NCI-H82 treated with DMSO at 0.1 percent for 48 hours (cell line): ENCODE measurements at regions not wholly inside any gene's neighbourhood (a gene's known extent, or its start where the extent isn't known, plus 50 kb on each side); places are given as distances from the start of the nearest gene placed in this dataset.
"Not testable (repeated sequence)": the region's sequence is repeated elsewhere in the genome, so short reads cannot be mapped to it uniquely, and the experiment has no call there.

ENCODE experiments used
- DNase-seq: peaks from one replicate; lab custom pipeline; 2025; ENCODE audit not compliant: unreplicated experiment; lab: John Stamatoyannopoulos, UW

DNA sequence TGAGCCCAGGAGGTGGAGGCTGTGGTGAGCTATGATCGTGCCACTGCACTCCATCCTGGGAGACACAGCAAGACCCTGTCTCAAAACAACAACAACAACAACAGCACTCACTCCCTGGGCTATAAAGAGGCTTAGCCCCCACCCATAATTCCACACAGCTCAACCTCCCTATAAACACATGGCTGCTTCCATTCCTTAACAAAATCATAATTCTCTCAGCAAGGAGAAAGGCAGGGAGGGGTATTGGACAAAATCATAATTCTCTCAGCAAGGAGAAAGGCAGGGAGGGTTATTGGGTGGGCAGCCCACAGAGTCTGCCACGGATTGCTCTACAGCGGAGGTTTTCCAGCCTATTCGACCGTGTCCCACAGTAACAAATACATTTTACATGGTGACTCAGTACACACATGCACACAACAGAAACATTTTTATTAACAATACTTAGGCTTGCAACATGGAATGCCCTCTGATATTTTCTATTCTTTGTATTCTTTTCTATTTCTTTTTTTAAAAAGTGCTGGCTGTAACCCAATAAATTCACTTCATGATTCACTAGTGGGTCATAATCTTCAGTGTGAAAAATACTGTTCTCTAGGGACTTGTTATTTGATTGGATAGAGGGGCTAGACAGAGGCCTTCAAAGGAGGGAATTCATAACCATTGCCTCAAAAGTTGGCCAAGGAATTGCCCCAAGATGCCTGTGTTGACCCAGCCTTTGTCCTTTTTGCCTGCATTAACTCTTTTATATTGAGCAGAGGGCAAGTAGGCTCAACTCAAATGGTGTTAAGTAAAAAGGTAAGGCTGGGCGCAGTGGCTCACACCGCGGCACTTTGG is 50.6 kb upstream of the ZMYND8 start:
- no peak for DNase-seq

DNA sequence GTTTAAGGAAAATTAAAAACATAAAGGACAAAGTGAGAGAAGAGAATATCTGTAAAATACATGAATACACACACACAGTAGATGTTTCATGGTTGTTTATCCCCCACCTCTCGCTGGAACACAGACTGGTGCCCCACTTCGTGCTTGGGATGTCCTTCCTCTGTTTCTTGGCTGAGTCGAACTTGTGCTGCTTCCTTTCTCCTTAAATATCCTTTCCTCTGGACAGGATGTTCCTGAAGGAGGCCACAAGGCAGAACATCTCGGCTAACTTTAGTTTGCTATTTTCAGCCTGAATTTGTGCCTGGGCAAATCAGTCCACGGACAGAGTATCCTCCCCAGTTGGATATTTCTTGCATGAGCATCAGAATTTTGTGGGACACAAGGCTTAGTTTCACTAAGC is 54.7 kb upstream of the ZMYND8 start:
- DNase-seq = no peak

DNA sequence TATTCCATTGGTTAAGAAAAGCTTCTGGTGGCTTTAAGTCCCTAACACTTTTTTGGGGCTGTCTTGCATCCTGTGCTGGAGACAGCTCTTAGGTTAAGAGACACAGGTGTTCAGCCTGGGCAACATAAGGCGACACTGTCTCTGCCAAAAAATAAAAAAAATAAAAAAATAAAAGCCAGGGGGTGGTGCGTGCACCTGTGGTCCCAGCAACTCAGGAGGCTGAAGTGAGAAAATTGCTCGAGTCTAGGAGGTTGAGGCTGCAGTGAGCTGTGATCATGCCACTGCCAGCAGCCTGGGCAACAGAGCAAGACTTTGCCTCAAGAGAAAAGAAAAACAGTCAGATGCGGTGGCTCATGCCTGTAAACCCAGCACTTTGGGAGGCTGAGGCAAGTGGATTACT is 55.6 kb upstream of the ZMYND8 start:
- no peak for DNase-seq

DNA sequence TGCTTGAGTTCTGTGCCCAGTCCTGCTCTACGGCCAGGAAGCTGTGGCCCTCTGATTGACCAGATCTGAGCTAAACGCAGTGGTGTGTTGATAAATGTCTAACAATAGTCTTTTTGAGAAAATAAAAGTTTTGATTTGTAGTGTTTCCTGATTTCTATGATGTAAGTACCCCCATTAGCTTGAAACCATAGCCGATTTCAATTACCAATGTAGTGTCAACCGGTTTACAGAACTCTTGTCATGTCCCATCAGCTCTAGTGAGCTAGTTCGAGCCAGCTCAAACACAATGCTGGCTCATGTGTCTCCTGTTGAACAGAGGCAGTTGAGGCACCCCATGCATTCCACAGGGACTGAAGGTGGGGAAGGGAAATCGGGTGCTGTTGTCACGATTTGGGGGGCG is 56.7 kb upstream of the ZMYND8 start:
- DNase-seq = no peak

DNA sequence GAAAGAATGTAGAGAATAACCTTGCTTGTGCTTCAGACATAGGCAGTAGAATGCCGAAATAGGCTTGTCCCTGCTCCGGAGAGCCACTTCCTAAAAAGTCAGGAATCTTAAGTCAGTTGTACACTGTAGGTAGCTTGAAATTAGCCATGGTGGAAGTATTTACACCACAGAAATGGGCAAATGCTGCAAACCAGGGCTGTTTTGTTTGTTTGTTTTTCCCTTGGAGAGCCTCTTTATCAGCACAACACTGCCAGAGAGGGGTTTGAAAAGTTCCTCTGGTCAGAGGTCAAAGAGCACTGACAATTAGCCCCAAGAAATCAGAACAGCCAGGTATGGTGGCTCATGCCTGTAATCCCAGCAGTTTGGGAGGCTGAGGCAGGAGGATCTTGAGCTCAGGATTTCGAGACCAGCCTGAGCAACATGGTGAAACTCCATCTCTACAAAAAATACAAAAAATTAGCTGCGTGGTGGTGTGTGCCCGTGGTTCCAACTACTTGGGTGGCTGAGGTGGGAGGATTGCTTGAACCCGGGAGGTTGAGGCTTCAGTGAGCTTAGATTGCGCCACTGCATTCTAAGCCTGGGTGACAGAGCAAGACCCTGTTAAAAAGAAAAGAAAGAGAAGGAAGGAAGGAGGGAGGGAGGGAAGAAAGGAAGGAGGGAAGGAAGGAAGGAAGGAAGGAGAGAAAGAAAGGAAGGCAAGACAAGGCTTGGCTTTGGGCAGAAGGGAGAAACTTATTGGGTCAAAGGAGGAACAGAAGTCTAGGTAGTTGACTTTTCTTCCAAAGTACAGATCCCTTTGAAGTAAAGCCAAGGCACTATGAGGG is 61.0 kb upstream of the ZMYND8 start:
- no peak for DNase-seq

DNA sequence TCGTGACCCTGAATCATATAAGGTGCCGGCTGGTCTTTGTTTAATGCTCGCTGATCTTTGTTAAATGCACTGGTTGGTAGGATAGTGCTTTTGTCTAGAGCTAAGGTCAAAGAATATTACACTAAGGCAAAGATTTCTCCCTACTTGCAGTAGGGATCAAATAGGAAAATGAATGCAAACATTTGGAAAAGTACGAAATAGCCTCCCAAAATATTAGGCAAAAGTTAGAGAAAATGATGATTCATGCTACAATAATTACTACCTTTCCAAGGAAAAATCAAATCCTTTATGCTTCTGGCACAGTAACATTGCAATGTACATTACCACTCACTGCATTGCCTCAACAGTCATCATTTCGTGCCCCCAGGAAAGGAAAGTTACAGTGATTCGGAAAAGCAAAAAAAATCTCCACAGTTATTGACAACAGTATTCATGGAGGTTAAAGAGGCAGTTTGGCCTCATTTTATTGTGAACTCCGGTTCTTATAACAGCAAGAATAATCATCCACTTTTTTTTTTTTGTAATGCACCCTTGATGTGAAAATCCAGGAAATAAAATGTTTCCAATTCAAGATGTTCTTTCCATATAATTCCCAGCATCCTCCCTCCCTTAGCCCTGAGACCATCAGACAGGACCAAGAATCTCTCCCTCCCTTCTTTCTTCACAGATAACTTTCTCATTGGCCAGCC is 61.7 kb upstream of the ZMYND8 start:
- no peak for DNase-seq

DNA sequence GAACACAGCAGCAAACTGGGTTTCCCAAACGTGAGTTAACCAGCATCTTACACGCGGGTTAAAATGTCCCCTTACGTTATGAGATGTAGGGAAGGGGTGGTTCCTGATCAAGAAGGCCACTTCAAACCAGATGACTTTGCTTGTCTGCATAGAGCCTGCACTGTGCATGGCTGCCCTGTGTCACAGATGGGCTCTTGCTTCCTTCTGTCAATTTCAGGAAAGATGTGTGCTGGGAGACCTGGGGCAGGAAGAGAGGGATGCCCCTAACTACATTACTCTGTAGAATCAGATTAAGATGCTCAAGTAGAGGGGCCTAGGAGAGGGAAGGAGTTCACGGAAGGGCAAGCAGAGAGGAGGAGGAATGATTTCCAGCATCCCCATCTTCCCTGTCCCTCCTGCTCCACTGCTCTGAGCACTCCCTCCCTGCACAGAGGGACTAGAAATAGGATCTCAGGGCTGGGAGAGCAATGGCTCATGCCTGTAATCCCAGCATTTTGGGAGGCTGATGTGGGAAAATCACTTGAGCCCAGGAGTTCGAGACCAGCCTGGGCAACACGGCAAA is 63.5 kb upstream of the ZMYND8 start:
- peak; percentile 31 for DNase-seq

DNA sequence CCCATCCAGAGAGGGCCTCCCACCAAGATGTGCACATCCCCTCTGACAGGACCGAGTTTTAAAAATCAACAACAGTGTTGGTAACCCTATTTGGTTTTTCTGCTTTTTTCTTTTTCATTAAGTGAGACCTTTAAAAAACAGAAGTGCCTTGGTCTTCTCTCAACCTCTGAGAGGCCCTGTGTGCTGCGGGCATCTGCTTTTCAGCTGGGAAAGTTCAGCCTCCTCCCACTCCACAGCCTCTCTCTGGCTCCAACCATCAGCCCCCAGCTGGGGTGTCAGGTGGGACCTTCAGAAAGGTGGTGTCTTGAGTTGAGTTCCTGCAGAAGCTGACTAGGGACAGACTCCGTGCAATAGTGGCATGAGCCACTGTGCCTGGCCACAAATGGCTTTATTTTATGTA is 64.6 kb upstream of the ZMYND8 start:
- DNase-seq = no peak

DNA sequence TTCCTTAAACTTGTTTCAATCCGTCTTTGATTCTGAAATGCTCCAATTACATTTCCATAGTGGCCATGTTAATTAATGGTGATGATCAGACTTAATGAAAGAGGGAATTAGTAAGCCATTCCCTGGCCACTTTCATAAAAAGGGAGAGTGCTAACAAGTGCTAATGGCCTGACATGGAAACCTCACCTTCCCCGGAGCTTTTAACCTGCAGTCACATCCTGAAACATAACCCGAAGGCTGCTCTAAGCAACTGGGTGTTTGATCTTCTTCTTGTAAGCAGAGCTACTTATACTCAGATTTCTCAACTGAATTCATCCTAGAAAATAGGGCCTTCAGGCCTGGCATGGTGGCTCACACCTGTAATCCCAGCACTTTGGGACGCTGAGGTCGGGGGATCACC is 67.1 kb upstream of the ZMYND8 start:
- no peak for DNase-seq

DNA sequence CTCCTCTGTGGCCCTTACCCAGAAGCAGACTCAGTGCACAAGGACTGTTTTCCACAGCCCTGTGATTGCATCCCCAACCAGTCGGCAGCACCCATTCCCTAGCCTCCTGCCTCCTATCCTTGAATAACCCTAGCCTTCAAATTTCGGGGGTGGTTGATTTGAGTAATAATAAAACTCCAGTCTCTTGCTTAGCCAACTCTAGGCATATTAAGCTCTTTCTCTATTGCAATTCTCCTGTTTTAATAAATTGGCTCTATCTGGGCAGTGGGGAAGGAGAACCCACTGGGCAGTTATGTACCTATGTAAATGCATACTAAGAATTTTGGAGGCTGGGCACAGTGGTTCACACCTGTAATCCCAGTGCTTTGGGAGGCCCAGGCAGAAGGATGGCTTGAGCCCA is 70.6 kb upstream of the ZMYND8 start:
- DNase-seq = no peak

DNA sequence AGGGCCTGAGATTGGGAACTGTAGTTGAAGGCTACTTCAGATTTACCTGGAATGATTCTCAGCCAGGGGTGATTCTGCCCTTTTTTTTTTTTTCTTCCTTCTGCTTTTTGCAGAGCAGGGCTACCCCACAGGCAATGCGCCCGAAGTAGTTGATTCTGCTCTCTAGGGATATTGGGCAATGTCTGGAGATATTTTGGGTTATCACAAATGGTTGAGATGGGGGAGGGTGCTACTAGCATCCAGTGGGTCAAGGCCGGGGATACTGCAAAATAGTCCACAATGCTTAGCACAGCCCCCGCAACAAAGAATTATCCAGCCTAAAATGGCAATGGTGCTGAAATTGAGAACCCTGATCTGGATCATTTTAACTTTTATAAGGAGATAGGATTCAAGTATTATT is 71.2 kb upstream of the ZMYND8 start:
- DNase-seq = no peak

DNA sequence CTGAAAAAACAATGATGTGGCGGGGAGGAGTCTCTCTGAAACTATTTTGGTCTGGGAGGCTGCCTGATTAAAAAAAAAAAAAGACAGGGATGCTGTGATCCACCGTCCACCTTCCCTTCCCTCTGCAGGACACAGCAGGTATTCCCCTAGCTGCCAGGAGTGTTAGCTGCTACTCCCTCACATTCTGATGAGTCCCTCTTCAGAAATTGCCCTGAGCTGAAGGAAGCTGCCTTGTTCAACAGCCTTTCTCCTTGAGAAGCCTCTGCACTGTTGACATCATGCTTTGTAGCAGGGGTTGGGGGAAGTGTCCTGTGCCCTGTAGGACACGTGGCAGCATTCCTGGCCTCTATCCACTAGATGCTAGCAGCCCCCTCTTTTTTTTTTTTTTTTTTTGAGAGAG is 71.7 kb upstream of the ZMYND8 start:
- DNase-seq = no peak

DNA sequence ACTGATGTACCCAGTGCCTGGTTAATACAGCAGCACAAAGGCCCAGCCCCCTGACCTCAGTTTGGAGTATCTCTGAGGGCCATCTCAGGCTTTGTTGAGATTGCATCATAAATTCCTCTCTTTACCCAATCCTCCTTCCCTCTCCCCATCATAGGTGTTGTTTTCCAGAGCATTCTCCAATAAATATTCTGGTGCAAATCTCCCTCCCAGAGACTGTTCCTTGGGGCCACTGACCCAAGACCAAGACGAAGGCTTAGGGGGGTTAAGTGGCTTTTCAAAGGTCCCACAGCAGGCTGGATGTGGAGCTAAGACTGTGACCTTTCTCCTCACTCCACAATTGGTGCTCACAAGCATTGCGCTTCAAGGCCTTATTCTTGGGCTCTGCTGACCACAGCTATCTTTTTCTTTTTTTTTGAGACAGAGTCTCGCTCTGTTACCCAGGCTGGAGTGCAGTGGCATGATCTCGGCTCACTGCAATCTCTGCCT is 72.4 kb upstream of the ZMYND8 start:
- no peak for DNase-seq

DNA sequence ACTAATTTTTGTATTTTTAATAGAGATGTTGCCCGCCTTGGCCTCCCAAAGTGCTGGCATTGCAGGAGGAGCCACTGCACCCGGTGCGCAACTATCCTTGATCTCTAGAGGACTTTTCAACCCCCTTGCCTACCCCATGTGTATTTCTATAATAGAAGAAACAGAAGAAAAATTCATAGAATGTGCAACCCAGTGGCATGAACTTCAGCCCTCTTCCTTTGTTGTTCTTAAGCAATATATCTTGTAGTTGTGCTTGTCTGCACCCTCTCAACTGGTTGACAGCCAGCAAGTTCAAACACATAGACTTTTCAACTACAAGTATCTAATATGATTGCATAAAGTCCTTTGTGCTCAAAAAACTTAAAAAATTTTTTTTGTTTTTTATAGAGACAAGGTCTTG is 72.3 kb upstream of the NCOA3 start:
- no peak for DNase-seq

DNA sequence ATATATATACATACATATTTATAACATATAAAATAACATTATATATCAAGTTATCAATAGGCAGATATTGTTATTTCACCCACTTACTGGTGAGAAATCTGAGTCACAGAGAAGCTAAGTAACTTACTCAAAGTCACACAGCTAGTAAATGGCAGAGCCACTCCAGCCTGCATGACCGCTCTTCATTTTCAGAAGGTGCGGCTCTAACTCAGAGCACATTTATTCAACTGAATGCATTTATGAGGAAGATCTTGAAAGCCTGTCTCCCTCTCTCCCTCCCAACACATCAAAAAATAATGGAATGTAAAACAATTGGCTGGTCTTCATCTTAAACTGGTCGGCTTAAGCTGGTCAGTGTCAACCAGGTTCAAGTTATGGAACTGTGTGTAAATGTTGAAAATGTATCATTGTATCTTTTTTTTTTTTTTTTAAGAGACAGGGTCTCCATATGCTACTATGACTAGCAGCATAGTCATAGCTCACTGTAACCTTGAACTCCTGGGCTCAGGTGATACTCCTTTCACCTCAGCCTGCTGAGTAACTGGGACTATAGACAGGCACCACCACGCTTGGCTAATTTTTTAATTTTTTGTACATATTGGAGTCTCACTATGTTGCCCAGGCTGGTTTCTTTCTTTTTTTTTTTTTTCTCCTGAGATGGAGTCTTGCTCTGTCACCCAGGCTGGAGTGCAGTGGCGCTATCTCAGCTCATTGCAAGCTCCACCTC is 70.7 kb upstream of the NCOA3 start:
- no peak for DNase-seq

DNA sequence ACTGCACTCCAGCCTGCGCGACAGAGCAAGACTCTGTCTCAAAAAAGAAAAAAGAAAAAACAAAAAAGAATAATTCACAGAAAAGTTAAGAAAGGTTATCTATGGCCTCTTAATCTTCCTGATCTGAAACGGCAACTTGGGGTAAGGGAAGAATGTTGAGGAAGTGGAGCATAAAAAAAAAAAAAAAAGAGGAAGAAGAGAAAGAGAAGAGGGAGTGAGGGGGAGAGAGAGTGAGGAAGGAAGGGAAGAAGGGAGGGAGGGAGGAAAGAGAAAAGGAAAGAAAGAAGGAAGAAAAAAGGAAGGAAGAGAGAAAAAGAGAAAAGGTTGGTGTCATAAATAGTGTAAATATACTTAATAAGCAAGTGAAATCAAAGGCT is 68.9 kb upstream of the NCOA3 start:
- DNase-seq = no peak

DNA sequence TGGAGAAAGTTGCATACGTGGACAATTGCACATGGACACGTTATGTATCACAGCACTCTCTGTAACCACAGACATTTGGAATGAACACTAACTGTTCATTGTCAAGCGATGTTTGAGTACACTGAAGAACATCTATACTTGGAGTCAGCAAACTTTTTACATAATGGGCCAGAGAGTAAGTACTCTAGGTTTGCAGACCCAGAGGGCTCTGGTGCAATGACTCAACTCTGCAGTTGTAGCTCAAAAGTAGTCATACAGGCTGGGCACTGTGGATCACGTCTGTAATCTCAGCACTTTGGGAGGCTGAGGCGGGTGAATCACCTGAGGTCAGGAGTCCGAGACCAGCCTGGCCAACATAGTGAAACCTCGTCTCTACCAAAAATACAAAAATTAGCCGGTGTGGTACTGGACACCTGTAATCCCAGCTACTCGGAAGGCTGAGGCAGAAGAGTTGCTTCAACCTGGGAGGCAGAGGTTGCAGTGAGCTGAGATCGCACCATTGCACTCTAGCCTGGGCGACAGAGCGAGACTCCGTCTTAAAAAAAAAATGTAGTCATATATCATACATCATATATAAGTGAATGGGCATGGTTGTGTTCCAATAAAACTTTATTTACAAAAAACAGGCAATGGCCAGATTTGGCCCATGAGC is 67.4 kb upstream of the NCOA3 start:
- DNase-seq = not testable (repeated sequence)

DNA sequence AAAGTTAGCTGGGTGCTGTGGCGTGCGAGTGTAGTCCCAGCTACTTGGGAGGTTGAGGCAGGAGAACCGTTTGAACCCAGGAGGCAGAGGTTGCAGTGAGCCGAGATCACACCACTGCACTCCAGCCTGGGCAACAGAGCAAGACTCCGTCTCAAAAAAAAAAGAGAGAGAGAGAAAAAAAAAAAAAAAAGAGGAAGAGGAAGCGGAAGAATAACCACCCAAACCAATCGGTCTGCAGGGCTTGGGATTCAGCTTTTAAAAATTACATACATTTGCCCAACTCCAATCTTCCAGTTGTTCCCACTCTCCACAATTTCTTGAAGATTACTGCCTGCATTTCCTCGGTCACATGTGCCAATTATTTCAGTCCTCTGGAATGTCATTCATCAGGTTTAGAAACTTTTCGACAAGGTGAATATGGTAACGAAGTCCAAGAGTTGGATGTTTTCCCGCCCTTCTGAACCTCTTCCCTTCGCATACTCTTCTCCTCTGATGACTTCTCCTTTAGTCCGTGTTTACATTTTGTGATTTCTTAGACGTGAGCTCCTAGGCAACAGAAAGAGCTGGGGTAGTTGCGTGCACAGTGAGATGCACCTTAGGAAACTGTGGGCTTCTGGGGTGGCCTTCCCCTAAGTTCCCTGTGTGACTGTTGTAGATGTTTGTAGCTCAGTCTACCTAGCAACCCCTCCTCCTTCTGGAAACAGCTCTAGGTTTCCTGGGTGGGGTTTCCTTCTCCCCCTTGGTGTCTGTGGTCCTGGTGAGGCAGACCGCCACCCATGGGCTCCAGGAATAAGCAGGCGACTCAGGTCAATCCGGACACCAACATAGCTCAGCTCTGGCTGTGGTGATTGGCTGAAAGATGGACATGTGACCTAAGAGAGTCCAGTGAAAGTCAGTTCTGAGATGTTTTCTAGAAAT is 63.0 kb upstream of the NCOA3 start:
- no peak for DNase-seq
